Tibial artery (tissue), 4 donors: ENCODE measurements at regions not wholly inside any gene's neighbourhood (a gene's known extent, or its start where the extent isn't known, plus 50 kb on each side); places are given as distances from the start of the nearest gene placed in this dataset.

Experiments used
- DNase-seq, 2 donors: peaks; one replicate each; pipeline ENCODE4 v3.0.0-alpha.2; 2019
- H3K27ac ChIP-seq, 2 donors: fragments of 200-600 bp; sonication (generic) in 1 of 2; 1 replicate in 1 of 2; 2 replicates in 1 of 2; pipeline ENCODE4 v1.5.1; 2018 to 2019; ENCODE audit warnings: mild to moderate bottlenecking in 1 of 2
- H3K27me3 ChIP-seq, 2 donors: fragments of 200-600 bp; sonication (generic) in 1 of 2; one replicate each; pipeline versions ENCODE4 v1.5.1 to v1.6.0; 2016 to 2019
- H3K36me3 ChIP-seq, 3 donors: fragments of 200-600 bp; sonication (generic) in 2 of 3; one replicate each; pipeline ENCODE4 v1.5.1; 2016 to 2019; ENCODE audit warnings: mild to moderate bottlenecking in 2 of 3
- H3K4me1 ChIP-seq, 4 donors: fragments of 200-600 bp; sonication (generic) in 2 of 4; 1 replicate in 3 of 4; 2 replicates in 1 of 4; pipeline ENCODE4 v1.5.1; 2016 to 2019
- H3K4me3 ChIP-seq, 2 donors: fragments of 200-600 bp; sonication (generic) in 1 of 2; 1 replicate in 1 of 2; 2 replicates in 1 of 2; pipeline ENCODE4 v1.5.1; 2018 to 2019; ENCODE audit warnings: mild to moderate bottlenecking in 2 of 2
- H3K9me3 ChIP-seq, 3 donors: fragments of 200-600 bp; sonication (generic) in 1 of 3; one replicate each; pipeline ENCODE4 v1.5.1; 2016 to 2019
- CTCF ChIP-seq, 2 experiments: fragments of 200-600 bp in 1 of 2; fragments of 450-650 bp in 1 of 2; IDR thresholded peaks; one replicate each; pipeline ENCODE4 v1.5.1; 2017 to 2019; ENCODE audit warnings: antibody characterized with exemption in 2 of 2, mild to moderate bottlenecking in 1 of 2, moderate library complexity in 1 of 2
- intact Hi-C: fragments of 100-400 bp; cut with DNase I; formaldehyde crosslinking; loops from one replicate; pipeline ENCODE4 v1.15.0; 2023; ENCODE audit warnings: low total_unique reads

- no peak for DNase-seq
- Histone ChIP-seq H3K4me3 (no peak overlapping the region), H3K4me1 (no peaks in the 10 kb centered on the region), H3K9me3 (no peaks in the 10 kb centered on the region), H3K27me3 (no peaks in the 10 kb centered on the region), H3K27ac (no peak overlapping the region), H3K36me3 (no peaks in the 10 kb centered on the region)
- no peak for TF ChIP-seq CTCF (IDR thresholded peaks at IDR 0.05)
- intact Hi-C loops = no loop called here
Measured at GRCh38 chr10:35704401-35704800, 62.3 kb upstream of the FZD8 start.

- Histone ChIP-seq H3K9me3 (no peaks in the 10 kb centered on the region), H3K4me1 (no peaks in the 10 kb centered on the region), H3K4me3 (no peak overlapping the region), H3K36me3 (no peaks in the 10 kb centered on the region), H3K27me3 (no peaks in the 10 kb centered on the region), H3K27ac (no peak overlapping the region)
- intact Hi-C loops = no loop called here
- no peak for DNase-seq
- TF ChIP-seq CTCF (IDR thresholded peaks at IDR 0.05) = no peak
Measured at GRCh38 chr10:35700487-35700882, 58.4 kb upstream of the FZD8 start.

GRCh38 chr10:35699848-35700486 lies 57.9 kb upstream of the FZD8 start:
- no peaks in the 10 kb centered on the region for H3K9me3 ChIP-seq
- no peak for DNase-seq
- H3K27me3 ChIP-seq = no peaks in the 10 kb centered on the region
- no peak for TF ChIP-seq CTCF (IDR thresholded peaks at IDR 0.05)
- no peak overlapping the region for H3K27ac ChIP-seq
- intact Hi-C loops = no loop called here
- no peaks in the 10 kb centered on the region for H3K4me1 ChIP-seq
- no peak overlapping the region for H3K4me3 ChIP-seq
- no peaks in the 10 kb centered on the region for H3K36me3 ChIP-seq

GRCh38 chr10:35696392-35697287 lies 54.5 kb upstream of the FZD8 start:
- no peaks in the 10 kb centered on the region for H3K4me1 ChIP-seq
- H3K27me3 ChIP-seq = no peaks in the 10 kb centered on the region
- no peaks in the 10 kb centered on the region for H3K36me3 ChIP-seq
- no peak for DNase-seq
- no peaks in the 10 kb centered on the region for H3K9me3 ChIP-seq
- H3K27ac ChIP-seq = no peak overlapping the region
- intact Hi-C loops = no loop called here
- H3K4me3 ChIP-seq = no peak overlapping the region
- TF ChIP-seq CTCF (IDR thresholded peaks at IDR 0.05) = no peak

- Histone ChIP-seq H3K9me3 (no peaks in the 10 kb centered on the region), H3K27me3 (no peaks in the 10 kb centered on the region), H3K4me3 (no peak overlapping the region), H3K36me3 (no peaks in the 10 kb centered on the region), H3K4me1 (no peaks in the 10 kb centered on the region), H3K27ac (no peak overlapping the region)
- no peak for DNase-seq
- TF ChIP-seq CTCF (IDR thresholded peaks at IDR 0.05) = no peak
- intact Hi-C loops = no loop called here
Measured at GRCh38 chr10:35693800-35694199, 51.7 kb upstream of the FZD8 start.
